ENCODE measurements at regions not wholly inside any gene's neighbourhood (a gene's known extent, or its start where the extent isn't known, plus 50 kb on each side); places are given as distances from the start of the nearest gene placed in this dataset.
"Not testable (repeated sequence)": the region's sequence is repeated elsewhere in the genome, so short reads cannot be mapped to it uniquely, and the experiment has no call there.

GRCh38 chr2:193371200-193371599 lies 1176.5 kb upstream of the TMEFF2 start:
- DNase-seq: no peak

GRCh38 chr2:193368615-193369014 lies 1173.9 kb upstream of the TMEFF2 start:
- no peak for DNase-seq

GRCh38 chr2:193357508-193357907 lies 1162.8 kb upstream of the TMEFF2 start:
- DNase-seq: no peak

GRCh38 chr2:193352665-193353242 lies 1158.0 kb upstream of the TMEFF2 start:
- not testable (repeated sequence) for DNase-seq

GRCh38 chr2:193350509-193350908 lies 1155.8 kb upstream of the TMEFF2 start:
- no peak for DNase-seq

GRCh38 chr2:193349642-193350041 lies 1154.9 kb upstream of the TMEFF2 start:
- DNase-seq: no peak

GRCh38 chr2:193348055-193348454 lies 1153.3 kb upstream of the TMEFF2 start:
- no peak for DNase-seq

- DNase-seq: no peak
Measured at GRCh38 chr2:193336781-193337180, 1142.0 kb upstream of the TMEFF2 start.

GRCh38 chr2:193334401-193334800 lies 1139.7 kb upstream of the TMEFF2 start:
- no peak for DNase-seq

- no peak for DNase-seq
Measured at GRCh38 chr2:193333539-193333938, 1138.8 kb upstream of the TMEFF2 start.

- no peak for DNase-seq
Measured at GRCh38 chr2:193332941-193333340, 1138.2 kb upstream of the TMEFF2 start.

- no peak for DNase-seq
Measured at GRCh38 chr2:193331676-193332075, 1136.9 kb upstream of the TMEFF2 start.

- DNase-seq: no peak
Measured at GRCh38 chr2:193326296-193326695, 1131.6 kb upstream of the TMEFF2 start.

- no peak for DNase-seq
Measured at GRCh38 chr2:193315428-193316091, 1120.8 kb upstream of the TMEFF2 start.

GRCh38 chr2:193303464-193303863 lies 1108.7 kb upstream of the TMEFF2 start:
- peak in 2 of 3 experiments; percentile 16 to 87 for DNase-seq

- DNase-seq: no peak
Measured at GRCh38 chr2:193294371-193294770, 1099.6 kb upstream of the TMEFF2 start.

- DNase-seq: no peak
Measured at GRCh38 chr2:193279361-193279760, 1084.6 kb upstream of the TMEFF2 start.

- no peak for DNase-seq
Measured at GRCh38 chr2:193276988-193277387, 1082.3 kb upstream of the TMEFF2 start.

GRCh38 chr2:193276560-193276959 lies 1081.8 kb upstream of the TMEFF2 start:
- DNase-seq: no peak

GRCh38 chr2:193276069-193276468 lies 1081.3 kb upstream of the TMEFF2 start:
- DNase-seq: no peak

- DNase-seq: no peak
Measured at GRCh38 chr2:193272011-193272410, 1077.3 kb upstream of the TMEFF2 start.

- DNase-seq: no peak
Measured at GRCh38 chr2:193270816-193271215, 1076.1 kb upstream of the TMEFF2 start.

- no peak for DNase-seq
Measured at GRCh38 chr2:193267496-193268002, 1072.8 kb upstream of the TMEFF2 start.

GRCh38 chr2:193253014-193253530 lies 1058.3 kb upstream of the TMEFF2 start:
- DNase-seq: no peak

Measured in NCI-H1417 (cell line).